ENCODE measurements at regions not wholly inside any gene's neighbourhood (a gene's known extent, or its start where the extent isn't known, plus 50 kb on each side); places are given as distances from the start of the nearest gene placed in this dataset.

DNA sequence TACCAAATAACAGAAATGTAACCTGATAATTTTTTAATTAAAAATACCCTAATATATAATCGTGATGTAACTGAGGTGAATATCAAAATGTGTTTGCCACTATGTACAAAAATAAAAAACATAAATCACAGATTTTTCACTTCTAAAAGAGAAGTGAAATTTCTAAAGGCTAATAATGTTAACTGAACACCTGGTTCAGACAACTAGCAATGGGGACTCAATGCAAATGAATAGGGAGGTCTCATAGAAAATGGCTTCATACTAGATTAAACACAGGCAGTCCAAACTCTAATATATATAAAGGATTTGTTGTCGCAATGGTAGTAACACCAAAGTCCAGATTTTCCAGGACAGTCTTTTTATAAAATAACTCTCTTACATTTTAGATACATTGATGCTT lies 365.4 kb upstream of the ATP2B1 start:
- ChIA-PET RAD21 (ENCODE audit: unreplicated experiment) (no interaction called here), POLR2A (no interaction called here), SMC1A (ENCODE audit: uncharacterized antibody, unreplicated experiment) (no interaction called here), CTCF (no interaction called here)
- H3K4me2 ChIP-seq (ENCODE audit: control insufficient read depth, insufficient read depth), result no peak overlapping the region; the same call in 1 of the 2 replicates
- no peaks in the 10 kb centered on the region for H3K79me2 ChIP-seq (ENCODE audit: control insufficient read depth, insufficient read depth, low read length)
- H3K27ac ChIP-seq (ENCODE audit: control insufficient read depth, insufficient read depth), result no peak overlapping the region
- FAIRE-seq, result no peak
- H3K9ac ChIP-seq (ENCODE audit: control insufficient read depth, insufficient read depth, low read length), result no peak overlapping the region
- peak; percentile 46; the same call in 2 of the 3 replicates for ATAC-seq
- intact Hi-C loops (cut with micrococcal nuclease; ENCODE audit: unreplicated experiment), result no loop called here
- 2% methylated on average over 2 of the region's 2 CpGs for WGBS (ENCODE audit: insufficient coverage, insufficient replicate concordance, low lambda C conversion rate, missing lambda C conversion rate)
- no peaks in the 10 kb centered on the region for H3K36me3 ChIP-seq (ENCODE audit: control insufficient read depth in 2 of 2, insufficient read depth in 2 of 2, low read length in 1 of 2)
- H3K9me3 ChIP-seq (replicated peaks; ENCODE audit: control insufficient read depth, insufficient read depth, low read length), result no peaks in the 10 kb centered on the region
- in situ Hi-C loops (cut with MboI), result no loop called here
- no peaks in the 10 kb centered on the region for H4K20me1 ChIP-seq (ENCODE audit: control insufficient read depth, insufficient read depth)
- H3K4me1 ChIP-seq (ENCODE audit: control insufficient read depth, insufficient read depth, low read length), result no peaks in the 10 kb centered on the region; the same call in 1 of the 2 replicates
- no peak for DNase-seq (ENCODE audit: low read depth, low spot score)
- H2AFZ ChIP-seq (ENCODE audit: control insufficient read depth, low read depth, low read length), result no peak overlapping the region; the same call in 1 of the 2 replicates
- no TSS peak for BruUV-seq (replicated peaks)
- H3K27me3 ChIP-seq (replicated peaks in 1 of 2; ENCODE audit: control insufficient read depth in 2 of 2, insufficient read depth in 2 of 2, low read length in 1 of 2), result no peaks in the 10 kb centered on the region
- no peak overlapping the region for H3K4me3 ChIP-seq
- TF ChIP-seq PML (IDR thresholded peaks at IDR 0.05; ENCODE audit: low read length), result no peak
- no peak for TF ChIP-seq CREB1 (IDR thresholded peaks at IDR 0.05; ENCODE audit: low read depth)
- no peak for TF ChIP-seq USF1 (IDR thresholded peaks at IDR 0.05; ENCODE audit: borderline replicate concordance, extremely low read length, insufficient read depth, low read depth, low read length)
- TF ChIP-seq EZH2 (IDR thresholded peaks at IDR 0.05; ENCODE audit: borderline replicate concordance, control insufficient read depth, low read depth, low read length), result no peak
- no peak for TF ChIP-seq MXI1 (IDR thresholded peaks at IDR 0.05; ENCODE audit: low read depth, low read length)
- TF ChIP-seq, protein P1, sequence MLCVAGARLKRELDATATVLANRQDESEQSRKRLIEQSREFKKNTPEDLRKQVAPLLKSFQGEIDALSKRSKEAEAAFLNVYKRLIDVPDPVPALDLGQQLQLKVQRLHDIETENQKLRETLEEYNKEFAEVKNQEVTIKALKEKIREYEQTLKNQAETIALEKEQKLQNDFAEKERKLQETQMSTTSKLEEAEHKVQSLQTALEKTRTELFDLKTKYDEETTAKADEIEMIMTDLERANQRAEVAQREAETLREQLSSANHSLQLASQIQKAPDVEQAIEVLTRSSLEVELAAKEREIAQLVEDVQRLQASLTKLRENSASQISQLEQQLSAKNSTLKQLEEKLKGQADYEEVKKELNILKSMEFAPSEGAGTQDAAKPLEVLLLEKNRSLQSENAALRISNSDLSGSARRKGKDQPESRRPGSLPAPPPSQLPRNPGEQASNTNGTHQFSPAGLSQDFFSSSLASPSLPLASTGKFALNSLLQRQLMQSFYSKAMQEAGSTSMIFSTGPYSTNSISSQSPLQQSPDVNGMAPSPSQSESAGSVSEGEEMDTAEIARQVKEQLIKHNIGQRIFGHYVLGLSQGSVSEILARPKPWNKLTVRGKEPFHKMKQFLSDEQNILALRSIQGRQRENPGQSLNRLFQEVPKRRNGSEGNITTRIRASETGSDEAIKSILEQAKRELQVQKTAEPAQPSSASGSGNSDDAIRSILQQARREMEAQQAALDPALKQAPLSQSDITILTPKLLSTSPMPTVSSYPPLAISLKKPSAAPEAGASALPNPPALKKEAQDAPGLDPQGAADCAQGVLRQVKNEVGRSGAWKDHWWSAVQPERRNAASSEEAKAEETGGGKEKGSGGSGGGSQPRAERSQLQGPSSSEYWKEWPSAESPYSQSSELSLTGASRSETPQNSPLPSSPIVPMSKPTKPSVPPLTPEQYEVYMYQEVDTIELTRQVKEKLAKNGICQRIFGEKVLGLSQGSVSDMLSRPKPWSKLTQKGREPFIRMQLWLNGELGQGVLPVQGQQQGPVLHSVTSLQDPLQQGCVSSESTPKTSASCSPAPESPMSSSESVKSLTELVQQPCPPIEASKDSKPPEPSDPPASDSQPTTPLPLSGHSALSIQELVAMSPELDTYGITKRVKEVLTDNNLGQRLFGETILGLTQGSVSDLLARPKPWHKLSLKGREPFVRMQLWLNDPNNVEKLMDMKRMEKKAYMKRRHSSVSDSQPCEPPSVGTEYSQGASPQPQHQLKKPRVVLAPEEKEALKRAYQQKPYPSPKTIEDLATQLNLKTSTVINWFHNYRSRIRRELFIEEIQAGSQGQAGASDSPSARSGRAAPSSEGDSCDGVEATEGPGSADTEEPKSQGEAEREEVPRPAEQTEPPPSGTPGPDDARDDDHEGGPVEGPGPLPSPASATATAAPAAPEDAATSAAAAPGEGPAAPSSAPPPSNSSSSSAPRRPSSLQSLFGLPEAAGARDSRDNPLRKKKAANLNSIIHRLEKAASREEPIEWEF (IDR thresholded peaks at IDR 0.05; ENCODE audit: insufficient replicate concordance, low read depth, low read length), result no peak
- no peak for TF ChIP-seq NR2C2 (IDR thresholded peaks at IDR 0.05; ENCODE audit: borderline replicate concordance, control insufficient read depth, insufficient read length, low read depth)
- TF ChIP-seq, protein P2, sequence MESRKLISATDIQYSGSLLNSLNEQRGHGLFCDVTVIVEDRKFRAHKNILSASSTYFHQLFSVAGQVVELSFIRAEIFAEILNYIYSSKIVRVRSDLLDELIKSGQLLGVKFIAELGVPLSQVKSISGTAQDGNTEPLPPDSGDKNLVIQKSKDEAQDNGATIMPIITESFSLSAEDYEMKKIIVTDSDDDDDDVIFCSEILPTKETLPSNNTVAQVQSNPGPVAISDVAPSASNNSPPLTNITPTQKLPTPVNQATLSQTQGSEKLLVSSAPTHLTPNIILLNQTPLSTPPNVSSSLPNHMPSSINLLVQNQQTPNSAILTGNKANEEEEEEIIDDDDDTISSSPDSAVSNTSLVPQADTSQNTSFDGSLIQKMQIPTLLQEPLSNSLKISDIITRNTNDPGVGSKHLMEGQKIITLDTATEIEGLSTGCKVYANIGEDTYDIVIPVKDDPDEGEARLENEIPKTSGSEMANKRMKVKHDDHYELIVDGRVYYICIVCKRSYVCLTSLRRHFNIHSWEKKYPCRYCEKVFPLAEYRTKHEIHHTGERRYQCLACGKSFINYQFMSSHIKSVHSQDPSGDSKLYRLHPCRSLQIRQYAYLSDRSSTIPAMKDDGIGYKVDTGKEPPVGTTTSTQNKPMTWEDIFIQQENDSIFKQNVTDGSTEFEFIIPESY (IDR thresholded peaks at IDR 0.05), result no peak
- no peak for TF ChIP-seq DPF2 (IDR thresholded peaks at IDR 0.05)
- TF ChIP-seq REST (IDR thresholded peaks at IDR 0.05; ENCODE audit: low read depth, low read length), result no peak
- no peak for TF ChIP-seq CHD2 (IDR thresholded peaks at IDR 0.05; ENCODE audit: borderline replicate concordance, low read depth, low read length)
- TF ChIP-seq MEF2B (IDR thresholded peaks at IDR 0.05; ENCODE audit: partially characterized antibody, poor library complexity, severe bottlenecking), result no peak
- no peak for TF ChIP-seq WRNIP1 (IDR thresholded peaks at IDR 0.05; ENCODE audit: borderline replicate concordance, low read depth, low read length)

All from GM12878 (cell line).